ENCODE measurements at regions not wholly inside any gene's neighbourhood (a gene's known extent, or its start where the extent isn't known, plus 50 kb on each side); places are given as distances from the start of the nearest gene placed in this dataset.

GRCh38 chr4:128502818-128503527 is 215.4 kb upstream of the PGRMC2 start:
- DNase-seq (ENCODE audit: low spot score) (no peak), FAIRE-seq (no peak)

DNA sequence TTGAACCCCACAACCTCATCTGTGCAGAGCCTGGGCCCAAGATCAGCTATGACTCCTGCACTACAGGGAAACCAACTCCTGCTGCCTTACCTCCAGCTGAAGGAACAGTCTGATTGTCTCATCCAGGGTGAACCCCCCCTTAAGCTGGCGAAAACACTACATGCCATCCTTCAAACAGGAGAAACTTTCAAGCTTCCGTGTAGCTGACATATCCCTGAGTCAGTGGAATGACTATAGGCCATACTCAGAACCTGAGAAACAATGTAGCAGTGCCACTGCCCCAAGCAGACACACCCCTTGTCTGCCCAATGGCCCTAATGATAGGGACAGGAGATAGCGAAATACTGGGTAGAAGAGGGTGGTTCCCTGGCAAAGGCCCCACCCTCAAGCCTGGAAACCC is 213.6 kb upstream of the PGRMC2 start:
- no peak for DNase-seq (ENCODE audit: low spot score)
- no peak for FAIRE-seq

DNA sequence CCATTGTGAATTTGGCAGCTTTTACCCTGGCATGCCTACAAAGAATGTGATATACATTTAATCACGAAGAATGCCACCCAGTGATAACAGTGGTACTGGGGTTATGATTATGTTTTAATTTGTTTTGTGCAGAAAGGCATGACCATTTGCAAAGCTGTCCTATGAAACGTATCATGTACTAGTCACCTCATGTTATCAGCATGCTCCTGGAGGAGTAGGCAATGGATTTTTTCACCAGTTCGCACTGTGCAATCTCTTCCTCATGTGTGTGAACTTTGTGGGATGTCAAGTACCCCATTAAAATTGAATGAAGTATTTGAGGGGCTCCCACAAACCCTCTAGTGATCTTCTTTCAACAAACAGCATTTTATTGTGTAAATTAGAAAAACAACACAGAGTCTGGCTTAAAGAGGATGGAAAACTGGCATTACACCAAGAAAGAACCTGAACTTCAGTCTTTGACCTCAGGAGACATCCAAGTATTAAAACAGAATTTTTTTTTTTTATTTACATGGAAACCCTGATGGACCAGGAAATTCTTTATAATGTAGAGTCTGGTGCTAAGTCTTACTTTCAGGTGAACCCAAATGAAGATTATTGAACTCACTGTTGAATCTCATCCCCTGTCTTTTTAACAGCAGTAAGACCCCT is 200.6 kb upstream of the PGRMC2 start:
- FAIRE-seq (no peak), DNase-seq (ENCODE audit: low spot score) (no peak)

- no peak for DNase-seq (ENCODE audit: low spot score)
- no peak for FAIRE-seq
Observed at GRCh38 chr4:128484896-128485295, 197.3 kb upstream of the PGRMC2 start.

GRCh38 chr4:128483816-128484215 is 196.2 kb upstream of the PGRMC2 start:
- DNase-seq (ENCODE audit: low spot score): no peak
- no peak for FAIRE-seq

GRCh38 chr4:128483041-128483440 is 195.4 kb upstream of the PGRMC2 start:
- DNase-seq (ENCODE audit: low spot score) (no peak), FAIRE-seq (no peak)

DNA sequence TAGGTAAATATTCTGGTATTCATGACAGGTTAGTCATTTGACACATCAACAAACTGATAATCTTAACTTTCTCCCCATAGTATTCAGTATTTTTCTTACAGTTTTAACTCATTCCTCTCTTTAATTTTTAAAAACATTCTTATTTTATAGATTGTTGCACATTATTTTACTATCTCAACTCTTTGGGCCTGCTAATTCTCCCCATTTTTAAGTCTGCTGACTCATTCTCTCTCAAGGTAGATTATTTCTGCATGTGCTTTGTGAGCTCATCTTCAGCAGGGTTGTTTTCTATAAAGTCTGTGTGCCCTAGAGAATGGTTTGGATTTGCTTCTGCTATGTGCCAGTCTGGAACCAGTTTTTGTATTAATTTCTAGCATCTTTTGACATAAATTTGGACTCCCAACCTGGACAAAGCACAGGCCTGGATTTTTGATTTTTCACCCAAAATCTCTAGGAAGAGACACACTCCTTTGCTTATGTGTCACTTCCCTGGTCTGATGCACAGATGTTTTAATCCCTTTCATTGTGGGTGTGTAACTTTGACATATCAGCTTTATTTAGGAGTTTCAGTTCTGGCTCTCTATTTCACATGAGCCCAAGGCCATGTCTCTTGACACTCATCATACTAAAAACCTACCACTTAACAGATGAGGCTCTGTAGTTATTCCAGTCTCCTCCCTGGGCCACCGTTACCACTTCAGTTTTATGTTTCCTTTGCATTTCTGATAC is 194.3 kb upstream of the PGRMC2 start:
- FAIRE-seq (no peak), DNase-seq (ENCODE audit: low spot score) (no peak)

DNA sequence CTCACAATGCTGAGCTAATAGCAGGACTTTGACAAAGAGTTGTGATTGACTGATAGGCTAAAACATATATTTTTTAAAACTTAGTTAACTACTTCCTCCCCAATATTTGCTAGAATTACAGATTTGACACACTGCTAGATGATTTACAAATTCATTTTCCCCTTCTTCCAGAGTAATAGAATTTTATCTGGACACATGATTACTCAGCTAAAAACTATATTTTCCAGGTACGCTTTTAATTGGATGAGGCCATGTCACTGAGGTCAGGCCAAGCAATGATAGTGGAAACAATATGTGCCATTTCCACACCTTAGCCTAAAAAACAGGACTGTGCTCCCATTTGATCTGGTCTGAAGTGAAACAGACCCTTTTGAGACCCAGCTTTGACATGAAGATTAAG is 193.3 kb upstream of the PGRMC2 start:
- no peak for FAIRE-seq
- no peak for DNase-seq (ENCODE audit: low spot score)

DNA sequence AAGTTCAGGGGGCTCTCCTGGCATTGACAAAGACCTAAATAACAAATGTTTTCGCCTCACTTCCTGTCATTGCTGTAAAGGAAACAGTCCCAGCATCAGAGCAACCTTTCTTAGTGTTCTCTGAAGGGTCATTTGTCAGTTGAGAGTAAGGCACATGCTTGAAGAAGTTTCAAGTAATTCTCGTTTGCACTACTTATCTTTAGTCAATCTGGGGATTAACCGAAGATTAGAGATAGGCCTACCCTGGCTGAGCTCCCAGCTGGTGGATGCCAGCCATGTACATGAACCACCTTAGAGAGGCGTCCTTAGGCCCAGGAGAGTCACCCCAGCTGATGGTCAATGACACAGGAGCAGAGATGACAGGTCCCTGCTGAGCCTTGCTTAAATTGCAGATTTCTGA is 189.9 kb upstream of the PGRMC2 start:
- no peak for DNase-seq (ENCODE audit: low spot score)
- FAIRE-seq: no peak

- DNase-seq (ENCODE audit: low spot score): no peak
- FAIRE-seq: no peak
Observed at GRCh38 chr4:128475597-128475996, 188.0 kb upstream of the PGRMC2 start.

- DNase-seq (ENCODE audit: low spot score): no peak
- no peak for FAIRE-seq
Observed at GRCh38 chr4:128471576-128471975, 184.0 kb upstream of the PGRMC2 start.

DNA sequence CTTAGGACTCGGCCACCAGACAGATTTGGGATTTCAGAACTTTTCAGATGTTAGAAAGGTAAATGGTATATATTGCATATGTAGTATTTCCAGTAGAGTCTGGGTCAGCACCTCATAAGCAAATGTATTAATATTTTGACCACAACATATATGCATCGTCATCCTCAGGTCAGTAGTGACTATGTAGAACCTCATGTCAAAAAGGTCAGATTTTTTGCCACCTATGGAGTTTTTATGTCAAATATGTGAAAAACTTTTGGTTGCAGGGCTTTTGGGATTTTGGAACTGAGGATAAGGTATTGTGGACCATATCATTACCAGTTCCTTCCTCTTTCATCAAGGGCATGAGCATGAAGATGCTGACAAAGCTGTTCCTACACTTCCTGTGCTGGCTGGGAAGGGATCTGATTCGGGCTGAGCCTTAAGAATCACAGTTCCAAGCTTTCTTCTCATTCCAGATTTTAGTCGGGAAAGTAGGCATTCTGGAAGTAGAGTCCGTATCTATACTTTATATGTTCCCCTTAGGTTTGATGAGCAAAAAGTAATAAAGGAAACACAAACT is 183.0 kb upstream of the PGRMC2 start:
- DNase-seq (ENCODE audit: low spot score) (no peak), FAIRE-seq (no peak)

DNA sequence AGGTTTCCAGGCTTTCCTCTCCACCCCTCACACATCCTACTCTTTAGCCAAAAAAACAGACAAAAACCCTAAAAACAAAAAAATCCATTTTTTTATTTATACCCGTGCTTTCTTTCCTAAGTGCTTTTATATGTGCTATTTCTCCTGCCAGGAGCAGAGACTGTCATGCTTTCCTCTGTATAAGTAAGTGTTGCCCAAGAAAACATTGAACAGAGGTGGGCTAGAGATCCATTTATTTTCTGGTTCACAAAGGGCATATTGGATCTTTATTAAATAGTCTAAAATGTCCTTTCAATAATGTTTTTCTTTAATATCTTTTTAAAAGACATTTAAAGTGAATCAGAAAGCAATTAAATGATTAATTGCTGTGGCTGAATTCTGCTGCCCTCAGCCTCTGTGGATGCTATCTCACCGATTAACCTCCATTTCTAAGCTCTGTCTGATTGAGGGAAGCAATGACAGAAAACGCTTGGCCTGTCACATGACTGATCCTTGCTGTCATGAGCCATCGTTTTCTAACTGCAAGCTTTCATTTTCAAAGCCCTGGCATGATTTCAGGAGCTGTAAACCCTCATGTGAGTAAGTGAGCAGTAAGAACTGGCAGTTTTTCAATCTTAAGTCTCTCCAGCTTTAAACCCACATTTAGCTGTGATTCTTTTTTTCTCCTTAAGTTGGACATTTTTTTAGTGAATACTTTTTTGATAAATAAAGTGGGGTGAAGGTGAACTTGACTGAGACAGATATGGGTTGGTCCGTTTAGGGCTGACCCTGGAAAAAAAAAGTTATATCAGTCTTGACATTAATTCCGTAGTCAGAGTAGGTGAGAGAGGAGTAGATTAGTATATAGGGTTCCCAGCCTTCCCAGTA is 180.7 kb upstream of the PGRMC2 start:
- DNase-seq (ENCODE audit: low spot score) (no peak), FAIRE-seq (no peak)

- DNase-seq (ENCODE audit: low spot score) (no peak), FAIRE-seq (no peak)
Observed at GRCh38 chr4:128465523-128465922, 177.9 kb upstream of the PGRMC2 start.

GRCh38 chr4:128463006-128463405 is 175.4 kb upstream of the PGRMC2 start:
- no peak for DNase-seq (ENCODE audit: low spot score)
- FAIRE-seq: no peak

DNA sequence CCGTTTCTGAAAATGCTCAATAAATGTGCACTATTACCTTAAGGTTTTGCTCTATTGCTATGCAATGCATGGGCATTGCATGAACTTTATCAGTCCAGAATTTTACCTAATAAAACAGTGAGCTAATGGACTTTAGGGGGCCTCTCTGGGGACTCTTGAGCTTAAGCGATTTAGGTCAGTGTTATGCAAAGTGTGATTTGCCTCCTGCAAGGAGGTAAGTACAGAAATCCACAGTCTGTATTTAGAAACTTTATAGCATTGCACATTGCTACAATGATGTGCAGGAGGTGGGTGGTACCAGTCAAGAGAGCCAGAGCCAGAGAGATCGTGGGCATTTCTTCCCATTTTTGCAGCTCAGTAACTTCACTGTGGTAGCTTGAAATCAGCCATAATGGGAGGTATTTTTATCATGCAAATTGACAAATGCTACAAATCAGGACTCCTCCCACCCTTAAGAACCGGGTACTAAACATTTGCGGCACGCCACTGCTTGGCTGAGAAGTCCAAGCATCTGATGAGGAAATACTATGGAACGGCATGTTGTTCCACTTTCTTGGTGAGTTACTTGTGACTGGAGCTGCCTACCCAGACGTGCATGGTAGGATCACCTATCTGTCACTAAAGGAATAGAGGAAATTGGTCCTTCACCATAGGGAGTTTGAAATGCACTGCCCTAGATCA is 174.6 kb upstream of the PGRMC2 start:
- DNase-seq (ENCODE audit: low spot score) (no peak), FAIRE-seq (no peak)

- no peak for FAIRE-seq
- peak; percentile 30 for DNase-seq (ENCODE audit: low spot score)
Observed at GRCh38 chr4:128461291-128462102, 173.9 kb upstream of the PGRMC2 start.

- no peak for DNase-seq (ENCODE audit: low spot score)
- FAIRE-seq: no peak
Observed at GRCh38 chr4:128459547-128459946, 171.9 kb upstream of the PGRMC2 start.

- DNase-seq (ENCODE audit: low spot score) (no peak), FAIRE-seq (no peak)
Observed at GRCh38 chr4:128458816-128459215, 171.2 kb upstream of the PGRMC2 start.

DNA sequence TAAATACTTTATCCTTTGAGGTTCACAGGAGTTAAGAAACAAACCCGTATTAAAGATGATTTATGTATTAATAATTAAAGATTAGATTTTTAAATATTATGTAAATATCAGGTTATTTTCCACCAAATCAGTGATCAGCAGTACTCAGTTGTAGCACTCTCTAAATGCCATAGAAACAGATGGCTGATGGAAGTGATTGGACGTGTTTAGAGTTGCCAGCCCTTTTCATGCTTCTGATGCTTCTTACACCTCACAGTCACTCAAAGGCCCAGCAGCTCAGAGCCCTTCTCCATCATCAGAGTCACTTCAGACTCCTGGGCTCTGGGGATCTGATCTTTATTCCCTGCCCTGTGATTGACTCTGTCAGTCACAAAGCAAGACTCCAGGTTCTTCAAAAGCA is 170.1 kb upstream of the PGRMC2 start:
- DNase-seq (ENCODE audit: low spot score) (no peak), FAIRE-seq (no peak)
